CD8-positive, alpha-beta memory T cell (primary cell): ENCODE measurements at regions not wholly inside any gene's neighbourhood (a gene's known extent, or its start where the extent isn't known, plus 50 kb on each side); places are given as distances from the start of the nearest gene placed in this dataset.

Source experiments
- CTCF ChIA-PET: fragments of 350-600 bp; sonication (Branson Sonifier 250); formaldehyde crosslinking; loops from one replicate; lab custom pipeline; 2021; ENCODE audit warnings: antibody characterized with exemption; lab: Charles Lee
- POLR2A ChIA-PET: fragments of 350-600 bp; sonication (Branson Sonifier 250); formaldehyde crosslinking; loops from one replicate; lab custom pipeline; 2021; ENCODE audit warnings: antibody characterized with exemption; lab: Charles Lee
- DNase-seq, 5 donors: peaks; one replicate each; pipeline versions ENCODE4 v3.0.0 to v3.0.0-alpha.2; 2020 to 2022; ENCODE audit warnings: mixed read lengths in 1 of 5
- H3K27ac ChIP-seq: one replicate; pipeline ENCODE4 v1.7.0; 2013; ENCODE audit warnings: low read depth, mild to moderate bottlenecking, low read length, moderate library complexity
- H3K27me3 ChIP-seq: 2 replicates; pipeline ENCODE4 v1.7.0; 2013; ENCODE audit warnings: low read length, mild to moderate bottlenecking; ENCODE audit not compliant: insufficient read depth, poor library complexity, severe bottlenecking
- H3K36me3 ChIP-seq: 2 replicates; pipeline ENCODE4 v1.7.0; 2013; ENCODE audit warnings: mild to moderate bottlenecking, low read length, moderate library complexity; ENCODE audit not compliant: insufficient read depth
- H3K4me1 ChIP-seq: 2 replicates; pipeline ENCODE4 v1.7.0; 2013; ENCODE audit warnings: mild to moderate bottlenecking, low read length, moderate library complexity; ENCODE audit not compliant: insufficient read depth
- H3K4me3 ChIP-seq: 2 replicates; pipeline ENCODE4 v1.7.0; 2013; ENCODE audit warnings: mild to moderate bottlenecking, low read length
- H3K9me3 ChIP-seq: 2 replicates; pipeline ENCODE4 v1.7.0; 2013; ENCODE audit warnings: mild to moderate bottlenecking, low read length
- H3K27ac Mint-ChIP-seq, 8 donors: one replicate each; pipeline ENCODE4 v1.8.0; 2020 to 2021; ENCODE audit warnings: mixed read lengths in 8 of 8, mild to moderate bottlenecking in 6 of 8, inconsistent platforms in 3 of 8, moderate library complexity in 3 of 8
- H3K27me3 Mint-ChIP-seq, 2 donors: one replicate each; pipeline ENCODE4 v1.8.0; 2020 to 2021; ENCODE audit warnings: mixed read lengths in 2 of 2, mild to moderate bottlenecking in 1 of 2, moderate library complexity in 1 of 2
- H3K36me3 Mint-ChIP-seq, 3 donors: one replicate each; pipeline ENCODE4 v1.8.0; 2020 to 2021; ENCODE audit warnings: mixed read lengths in 3 of 3, inconsistent platforms in 1 of 3, mild to moderate bottlenecking in 1 of 3
- H3K4me1 Mint-ChIP-seq, 3 donors: one replicate each; pipeline ENCODE4 v1.8.0; 2020 to 2021; ENCODE audit warnings: mixed read lengths in 3 of 3, inconsistent platforms in 1 of 3, mild to moderate bottlenecking in 1 of 3
- H3K4me3 Mint-ChIP-seq, 7 donors: one replicate each; pipeline ENCODE4 v1.8.0; 2020 to 2021; ENCODE audit warnings: mixed read lengths in 7 of 7, mild to moderate bottlenecking in 6 of 7, moderate library complexity in 4 of 7, inconsistent platforms in 2 of 7
- H3K9me3 Mint-ChIP-seq, 5 donors: one replicate each; pipeline ENCODE4 v1.8.0; 2020 to 2022; ENCODE audit warnings: mixed read lengths in 5 of 5, mild to moderate bottlenecking in 3 of 5, moderate library complexity in 2 of 5, inconsistent platforms in 1 of 5

GRCh38 chr2:105574796-105575344 is 169.8 kb upstream of the NCK2 start:
- Mint-ChIP-seq H3K27me3 (peaks cover 1 to 31% of the 10 kb centered on the region in 2 donors), H3K27ac (peak overlapping the region in 2 of 8 donors; percentile 17 to 42), H3K9me3 (no peaks in the 10 kb centered on the region), H3K36me3 (peaks cover 0 to 4% (median 0%) of the 10 kb centered on the region in 3 donors), H3K4me3 (no peak overlapping the region), H3K4me1 (peaks cover 7 to 18% (median 13%) of the 10 kb centered on the region in 3 donors)
- POLR2A ChIA-PET = no interaction called here
- DNase-seq = no peak
- Histone ChIP-seq H3K27ac (no peak overlapping the region), H3K36me3 (no peaks in the 10 kb centered on the region), H3K4me1 (peaks cover 6% of the 10 kb centered on the region), H3K4me3 (no peak overlapping the region), H3K27me3 (no peaks in the 10 kb centered on the region), H3K9me3 (no peaks in the 10 kb centered on the region)
- CTCF ChIA-PET = interaction anchor here (0.9 to 2.9 kb wide), 7 partner anchors 14 to 520 kb away, joined by 3 to 19 read pairs (median 4); no protein-coding TSS in a partner anchor

GRCh38 chr2:105573910-105574655 is 170.6 kb upstream of the NCK2 start:
- Mint-ChIP-seq H3K4me3 (no peak overlapping the region), H3K27ac (peak overlapping the region in 2 of 8 donors; percentile 23 to 27), H3K4me1 (peaks cover 7 to 18% (median 13%) of the 10 kb centered on the region in 3 donors), H3K36me3 (peaks cover 0 to 4% (median 0%) of the 10 kb centered on the region in 3 donors), H3K9me3 (no peaks in the 10 kb centered on the region), H3K27me3 (peaks cover 1 to 32% of the 10 kb centered on the region in 2 donors)
- POLR2A ChIA-PET = no interaction called here
- H3K27me3 ChIP-seq = no peaks in the 10 kb centered on the region
- H3K4me3 ChIP-seq = no peak overlapping the region
- peaks cover 6% of the 10 kb centered on the region for H3K4me1 ChIP-seq
- no peaks in the 10 kb centered on the region for H3K36me3 ChIP-seq
- CTCF ChIA-PET = interaction anchor here (0.5 to 2.7 kb wide), 4 partner anchors 8 to 532 kb away, joined by 3 to 11 read pairs (median 3); no protein-coding TSS in a partner anchor
- no peak overlapping the region for H3K27ac ChIP-seq
- no peak for DNase-seq
- no peaks in the 10 kb centered on the region for H3K9me3 ChIP-seq

- Mint-ChIP-seq H3K27ac (no peak overlapping the region), H3K36me3 (peaks cover 0 to 4% (median 0%) of the 10 kb centered on the region in 3 donors), H3K4me1 (peaks cover 7 to 18% (median 13%) of the 10 kb centered on the region in 3 donors), H3K9me3 (no peaks in the 10 kb centered on the region), H3K4me3 (peak overlapping the region in 5 of 7 donors; percentile 3 to 19 (median 7)), H3K27me3 (peaks cover 1 to 32% of the 10 kb centered on the region in 2 donors)
- no peak for DNase-seq
- POLR2A ChIA-PET = no interaction called here
- Histone ChIP-seq H3K27me3 (no peaks in the 10 kb centered on the region), H3K36me3 (no peaks in the 10 kb centered on the region), H3K9me3 (no peaks in the 10 kb centered on the region), H3K4me3 (no peak overlapping the region), H3K4me1 (peaks cover 6% of the 10 kb centered on the region), H3K27ac (no peak overlapping the region)
- CTCF ChIA-PET = interaction anchor here (0.8 to 2.7 kb wide), 3 partner anchors 9 to 532 kb away, joined by 3 to 11 read pairs (median 3); no protein-coding TSS in a partner anchor
These were observed 171.2 kb upstream of the NCK2 start for GRCh38 chr2:105573490-105573889.

- Histone ChIP-seq H3K4me3 (no peak overlapping the region), H3K9me3 (no peaks in the 10 kb centered on the region), H3K27me3 (no peaks in the 10 kb centered on the region), H3K36me3 (no peaks in the 10 kb centered on the region), H3K4me1 (peaks cover 3% of the 10 kb centered on the region), H3K27ac (no peak overlapping the region)
- peaks cover 1 to 35% of the 10 kb centered on the region in 2 donors for H3K27me3 Mint-ChIP-seq
- H3K4me3 Mint-ChIP-seq = no peak overlapping the region
- H3K36me3 Mint-ChIP-seq = peaks cover 0 to 4% (median 0%) of the 10 kb centered on the region in 3 donors
- peaks cover 6 to 18% (median 11%) of the 10 kb centered on the region in 3 donors for H3K4me1 Mint-ChIP-seq
- H3K27ac Mint-ChIP-seq = peak overlapping the region in 1 of 8 donors; percentile 90
- ChIA-PET CTCF (no interaction called here), POLR2A (no interaction called here)
- no peaks in the 10 kb centered on the region for H3K9me3 Mint-ChIP-seq
- no peak for DNase-seq
These were observed 172.7 kb upstream of the FHL2 start for GRCh38 chr2:105571445-105571987.

GRCh38 chr2:105570757-105571156 is 171.9 kb upstream of the FHL2 start:
- Mint-ChIP-seq H3K27ac (no peak overlapping the region), H3K9me3 (no peaks in the 10 kb centered on the region), H3K27me3 (peaks cover 0 to 35% of the 10 kb centered on the region in 2 donors), H3K4me3 (no peak overlapping the region), H3K36me3 (peaks cover 0 to 4% (median 0%) of the 10 kb centered on the region in 3 donors), H3K4me1 (peaks cover 3 to 14% (median 7%) of the 10 kb centered on the region in 3 donors)
- Histone ChIP-seq H3K9me3 (no peaks in the 10 kb centered on the region), H3K27ac (no peak overlapping the region), H3K4me1 (no peaks in the 10 kb centered on the region), H3K36me3 (no peaks in the 10 kb centered on the region), H3K4me3 (no peak overlapping the region), H3K27me3 (no peaks in the 10 kb centered on the region)
- no peak for DNase-seq
- CTCF ChIA-PET = no interaction called here
- POLR2A ChIA-PET = no interaction called here

- Histone ChIP-seq H3K27me3 (no peaks in the 10 kb centered on the region), H3K36me3 (no peaks in the 10 kb centered on the region), H3K27ac (no peak overlapping the region), H3K4me3 (no peak overlapping the region), H3K9me3 (no peaks in the 10 kb centered on the region), H3K4me1 (no peaks in the 10 kb centered on the region)
- peak overlapping the region in 1 of 8 donors; percentile 22 for H3K27ac Mint-ChIP-seq
- H3K4me3 Mint-ChIP-seq = no peak overlapping the region
- H3K9me3 Mint-ChIP-seq = no peaks in the 10 kb centered on the region
- CTCF ChIA-PET = no interaction called here
- POLR2A ChIA-PET = no interaction called here
- peaks cover under 1 to 35% of the 10 kb centered on the region in 2 donors for H3K27me3 Mint-ChIP-seq
- no peak for DNase-seq
- peaks cover 0 to 4% (median 0%) of the 10 kb centered on the region in 3 donors for H3K36me3 Mint-ChIP-seq
- H3K4me1 Mint-ChIP-seq = peaks cover 3 to 9% (median 7%) of the 10 kb centered on the region in 3 donors
These were observed 171.5 kb upstream of the FHL2 start for GRCh38 chr2:105570326-105570725.

- Mint-ChIP-seq H3K9me3 (no peaks in the 10 kb centered on the region), H3K27me3 (peaks cover 2 to 35% of the 10 kb centered on the region in 2 donors), H3K4me1 (peaks cover 3 to 7% (median 7%) of the 10 kb centered on the region in 3 donors), H3K4me3 (no peak overlapping the region), H3K36me3 (peaks cover 0 to 4% (median 2%) of the 10 kb centered on the region in 3 donors), H3K27ac (no peak overlapping the region)
- Histone ChIP-seq H3K9me3 (no peaks in the 10 kb centered on the region), H3K27ac (no peak overlapping the region), H3K36me3 (no peaks in the 10 kb centered on the region), H3K27me3 (no peaks in the 10 kb centered on the region), H3K4me1 (no peaks in the 10 kb centered on the region), H3K4me3 (no peak overlapping the region)
- no peak for DNase-seq
- CTCF ChIA-PET = no interaction called here
- POLR2A ChIA-PET = no interaction called here
These were observed 170.8 kb upstream of the FHL2 start for GRCh38 chr2:105569606-105570005.
